Suprapubic skin (tissue), 3 donors: ENCODE measurements at regions not wholly inside any gene's neighbourhood (a gene's known extent, or its start where the extent isn't known, plus 50 kb on each side); places are given as distances from the start of the nearest gene placed in this dataset.

ENCODE experiments used
- CTCF ChIP-seq, 2 donors: fragments of 200-600 bp in 1 of 2; fragments of 450-650 bp in 1 of 2; sonication (generic) in 1 of 2; IDR thresholded peaks; one replicate each; pipeline ENCODE4 v1.5.1; 2016 to 2019; ENCODE audit warnings: antibody characterized with exemption in 2 of 2, mild to moderate bottlenecking in 1 of 2, moderate library complexity in 1 of 2
- POLR2A ChIP-seq, 2 donors: fragments of 450-650 bp; IDR thresholded peaks; one replicate each; pipeline ENCODE4 v1.6.1; 2017; ENCODE audit warnings: antibody characterized with exemption in 2 of 2, mild to moderate bottlenecking in 2 of 2, moderate library complexity in 2 of 2

DNA sequence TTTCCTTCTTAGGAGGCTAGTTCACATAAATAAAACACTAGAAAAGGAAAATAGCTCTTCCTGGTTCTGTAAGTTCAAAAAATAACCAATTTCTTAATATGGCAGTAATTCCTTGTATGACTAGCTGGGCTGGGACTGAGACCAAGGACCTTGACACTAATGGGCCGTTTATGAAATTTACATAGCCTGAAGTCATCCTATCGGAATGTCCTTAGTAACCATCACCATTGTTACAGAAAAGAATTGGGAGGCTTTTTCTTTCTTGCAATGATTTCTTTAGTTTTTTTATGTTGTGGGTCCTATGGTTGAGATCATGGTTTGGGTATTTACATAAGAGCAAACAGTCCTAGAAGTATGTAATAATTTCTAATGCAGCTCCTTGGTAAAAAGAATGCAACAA lies 87.1 kb upstream of the HDAC9 start:
- TF ChIP-seq CTCF (IDR thresholded peaks at IDR 0.05): no peak
- no peak for TF ChIP-seq POLR2A (IDR thresholded peaks at IDR 0.05)
